K562 (cell line): ENCODE measurements at regions not wholly inside any gene's neighbourhood (a gene's known extent, or its start where the extent isn't known, plus 50 kb on each side); places are given as distances from the start of the nearest gene placed in this dataset.

Experiments used
- ATAC-seq: fragments of 200-7000 bp; cut with Tn5 transposase; 3 replicates; pipeline ENCODE4 v1.9.1; 2020; ENCODE audit warnings: moderate library complexity
- BruUV-seq: library from RNA; stranded (reverse); fragments of 400-500 nt; replicated peaks from 2 replicates; lab custom pipeline; 2021; lab: Mats Ljungman, UMichigan
- CTCF ChIA-PET: fragments of 300-600 bp; formaldehyde crosslinking; extraction: SDS; loops from one replicate; lab custom pipeline; 2021; ENCODE audit warnings: low intra/inter-chr PET ratio; lab: Yijun Ruan, JAX
- POLR2A ChIA-PET: fragments of 300-600, 350-650 bp; sonication (Branson Sonifier 250); formaldehyde crosslinking; extraction: SDS; loops from one replicate; lab custom pipeline; 2021; ENCODE audit warnings: antibody characterized with exemption, inconsistent platforms; lab: Yijun Ruan, JAX
- DNase-seq, 4 experiments: peaks; one replicate each; pipeline versions ENCODE4 v3.0.0 to v3.0.0-alpha.2; 2011 to 2018; ENCODE audit warnings: low spot score in 3 of 4, mixed read lengths in 3 of 4; ENCODE audit errors: extremely low read depth in 1 of 4
- FAIRE-seq: peaks from 2 replicates; lab custom pipeline; 2011; peaks lifted over from hg19 to GRCh38; lab: Jason Lieb, UNC
- H2AFZ ChIP-seq: 2 replicates; pipeline ENCODE4 v1.6.0; 2011; ENCODE audit warnings: low read depth, low read length, control low read depth, inconsistent platforms
- H3K27ac ChIP-seq: fragments of 200-600 bp; 3 replicates; pipeline ENCODE4 v1.8.0; 2011; ENCODE audit warnings: low read depth, mild to moderate bottlenecking, control low read depth, inconsistent platforms, low read length, moderate library complexity, mixed read lengths; ENCODE audit errors: extremely low read depth
- H3K27me3 ChIP-seq, 2 experiments: fragments of 300-600 bp in 1 of 2; 2 replicates in 1 of 2; 3 replicates in 1 of 2; pipeline versions ENCODE4 v1.6.0 to v1.8.0; 2011; ENCODE audit warnings: inconsistent platforms in 2 of 2, low read length in 2 of 2, mild to moderate bottlenecking in 1 of 2, mixed read lengths in 1 of 2, moderate library complexity in 1 of 2; ENCODE audit not compliant: control insufficient read depth in 2 of 2, insufficient read depth in 2 of 2
- H3K36me3 ChIP-seq: fragments of 300-600 bp; 3 replicates; pipeline ENCODE4 v1.8.0; 2011; ENCODE audit warnings: mild to moderate bottlenecking, low read length, inconsistent platforms; ENCODE audit not compliant: control insufficient read depth, insufficient read depth
- H3K4me1 ChIP-seq, 2 experiments: fragments of 200-600 bp in 1 of 2; replicated peaks in 1 of 2; 2 replicates in 1 of 2; 3 replicates in 1 of 2; pipeline versions ENCODE4 v1.5.1 to v1.8.0; 2011; ENCODE audit warnings: inconsistent platforms in 2 of 2, low read length in 2 of 2, mild to moderate bottlenecking in 1 of 2, mixed read lengths in 1 of 2, moderate library complexity in 1 of 2; ENCODE audit not compliant: control insufficient read depth in 2 of 2, insufficient read depth in 2 of 2
- H3K4me2 ChIP-seq: 2 replicates; pipeline ENCODE4 v1.6.1; 2011; ENCODE audit warnings: low read length, control low read depth, inconsistent platforms, mixed read lengths; ENCODE audit not compliant: insufficient read depth
- H3K4me3 ChIP-seq: fragments of 200-600 bp; sonication (generic), shearing (Covaris generic); 2 replicates; pipeline ENCODE4 v1.5.1; 2016; ENCODE audit warnings: control low read depth, inconsistent platforms
- H3K79me2 ChIP-seq: fragments of 200-600 bp; 3 replicates; pipeline ENCODE4 v1.8.0; 2011; ENCODE audit warnings: low read length, inconsistent platforms; ENCODE audit not compliant: control insufficient read depth, insufficient read depth
- H3K9ac ChIP-seq, 2 experiments: 2 replicates each; pipeline versions ENCODE4 v1.6.0 to v1.6.1; 2011; ENCODE audit warnings: low read depth in 2 of 2, low read length in 2 of 2, control low read depth in 1 of 2, inconsistent platforms in 1 of 2, mild to moderate bottlenecking in 1 of 2, mixed read lengths in 1 of 2; ENCODE audit not compliant: insufficient read depth in 1 of 2
- H3K9me1 ChIP-seq: one replicate; pipeline ENCODE4 v1.6.0; 2011; ENCODE audit warnings: inconsistent platforms, mild to moderate bottlenecking, low read length, moderate library complexity; ENCODE audit not compliant: control insufficient read depth, insufficient read depth
- H3K9me3 ChIP-seq: replicated peaks from 2 replicates; pipeline ENCODE4 v1.5.1; 2011; ENCODE audit warnings: low read depth, low read length, inconsistent platforms; ENCODE audit not compliant: control insufficient read depth, insufficient read depth
- H4K20me1 ChIP-seq: replicated peaks from 2 replicates; pipeline ENCODE4 v1.6.1; 2011; ENCODE audit warnings: low read length, inconsistent platforms, mixed read lengths; ENCODE audit not compliant: control insufficient read depth, insufficient read depth
- CC2D1A ChIP-seq: fragments of 450-650 bp; IDR thresholded peaks from 2 replicates; pipeline ENCODE4 v1.6.1; 2017; ENCODE audit warnings: mild to moderate bottlenecking
- CTCFL ChIP-seq: IDR thresholded peaks from 2 replicates; pipeline ENCODE4 v1.6.1; 2011; ENCODE audit warnings: borderline replicate concordance, low read depth, mild to moderate bottlenecking, moderate library complexity, low read length; ENCODE audit not compliant: insufficient read depth, poor library complexity, severe bottlenecking
- FOXM1 ChIP-seq, 2 experiments: fragments of 450-650 bp in 1 of 2; sonication (generic) in 1 of 2; formaldehyde crosslinking in 1 of 2; IDR thresholded peaks; 2 replicates each; pipeline versions ENCODE4 v1.6.1 to v1.9.0; 2017 to 2022; ENCODE audit warnings: low read depth in 2 of 2, mild to moderate bottlenecking in 2 of 2, missing genetic modification reagents in 1 of 2, moderate library complexity in 1 of 2
- HBP1 ChIP-seq: fragments of 450-650 bp; formaldehyde crosslinking; IDR thresholded peaks from 2 replicates; pipeline ENCODE4 v1.4.0; 2022; ENCODE audit warnings: missing genetic modification characterization
- HDAC3 ChIP-seq: fragments of 450-650 bp; IDR thresholded peaks from 2 replicates; pipeline ENCODE4 v1.6.1; 2018; ENCODE audit warnings: borderline replicate concordance, mild to moderate bottlenecking, moderate library complexity; ENCODE audit not compliant: partially characterized antibody
- NEUROD1 ChIP-seq: fragments of 150-350 bp; IDR thresholded peaks from 2 replicates; pipeline ENCODE4 v1.6.1; 2014; ENCODE audit warnings: borderline replicate concordance, low read length, low read depth; ENCODE audit not compliant: partially characterized antibody
- NR0B1 ChIP-seq: fragments of 450-650 bp; IDR thresholded peaks from one replicate; pipeline ENCODE4 v1.6.1; 2018; ENCODE audit warnings: mild to moderate bottlenecking, moderate library complexity; ENCODE audit not compliant: partially characterized antibody
- TARDBP ChIP-seq: fragments of 450-650 bp; IDR thresholded peaks from 2 replicates; pipeline ENCODE4 v1.6.1; 2016
- YY1 ChIP-seq, 3 experiments: IDR thresholded peaks; 2 replicates each; pipeline ENCODE4 v1.6.1; 2011; ENCODE audit warnings: low read length in 2 of 3, mild to moderate bottlenecking in 2 of 3, moderate library complexity in 2 of 3, borderline replicate concordance in 1 of 3, control low read depth in 1 of 3, low read depth in 1 of 3; ENCODE audit not compliant: insufficient read depth in 3 of 3, insufficient replicate concordance in 2 of 3, control insufficient read depth in 1 of 3, insufficient read length in 1 of 3; ENCODE audit errors: extremely low read depth in 1 of 3
- ZBTB43 ChIP-seq: sonication (generic); formaldehyde crosslinking; IDR thresholded peaks from 2 replicates; pipeline ENCODE4 v1.8.0; 2023; ENCODE audit warnings: mild to moderate bottlenecking, missing genetic modification reagents
- ZNF445 ChIP-seq: fragments of 250-450 bp; sonication (Bioruptor Pico); IDR thresholded peaks from 2 replicates; pipeline ENCODE4 v1.4.0; 2020; ENCODE audit warnings: low read depth, mild to moderate bottlenecking, moderate library complexity
- ZNF589 ChIP-seq: fragments of 200-800 bp; sonication (Bioruptor generic); IDR thresholded peaks from 2 replicates; pipeline ENCODE4 v1.6.1; 2016; ENCODE audit warnings: low read depth, missing genetic modification characterization, missing compliant biosample characterization
- ZNF717 ChIP-seq: fragments of 250-450 bp; sonication (Bioruptor Pico); IDR thresholded peaks from 2 replicates; pipeline ENCODE4 v1.5.0; 2021
- WGBS: fragments of 100-300 bp; shearing (Covaris generic); methylation state at CpG from one replicate; pipeline ENCODE4 v1.1.6; 2016; ENCODE audit warnings: low coverage, mixed read lengths; ENCODE audit not compliant: insufficient coverage; ENCODE audit errors: missing lambda C conversion rate; 5-methylcytosine and 5-hydroxymethylcytosine counted together
- in situ Hi-C: fragments of 300-500 bp; cut with MboI; formaldehyde crosslinking; loops from 4 replicates; pipeline ENCODE4 v1.15.0; 2018; ENCODE audit warnings: inconsistent platforms, mixed read lengths
- intact Hi-C: fragments of 100-400 bp; cut with micrococcal nuclease; formaldehyde crosslinking; loops from 2 replicates; pipeline ENCODE4 v1.14.2; 2022

- Histone ChIP-seq H2AFZ (no peak overlapping the region), H3K27ac (no peak overlapping the region), H3K9ac (no peak overlapping the region), H3K79me2 (no peaks in the 10 kb centered on the region), H3K4me3 (no peak overlapping the region), H3K9me3 (no peaks in the 10 kb centered on the region), H3K27me3 (no peaks in the 10 kb centered on the region), H3K4me2 (no peak overlapping the region), H3K36me3 (no peaks in the 10 kb centered on the region), H3K9me1 (no peaks in the 10 kb centered on the region), H3K4me1 (no peaks in the 10 kb centered on the region), H4K20me1 (no peaks in the 10 kb centered on the region)
- in situ Hi-C loops: no loop called here
- no peak for FAIRE-seq
- intact Hi-C loops: no loop called here
- WGBS: 3% methylated on average over 3 of the region's 3 CpGs
- no peak for ATAC-seq
- DNase-seq: no peak
- CTCF ChIA-PET: no interaction called here
- no TSS peak for BruUV-seq
- POLR2A ChIA-PET: interaction anchor here (0.6 kb wide), 1 partner anchor 10 kb away, joined by 3 read pairs; no protein-coding TSS in a partner anchor
- no peak for TF ChIP-seq NEUROD1
- TF ChIP-seq HBP1 (CRISPR knock-in tag): no peak
- no peak for TF ChIP-seq ZNF717 (CRISPR knock-in tag)
- no peak for TF ChIP-seq NR0B1
- no peak for TF ChIP-seq YY1 (IDR thresholded peaks at IDR 0.05; ENCODE audit: borderline replicate concordance in 1 of 3, control insufficient read depth in 1 of 3, extremely low read depth in 1 of 3, insufficient read depth in 3 of 3, insufficient read length in 1 of 3, insufficient replicate concordance in 2 of 3, low read depth in 1 of 3, low read length in 2 of 3)
- TF ChIP-seq CTCFL: no peak
- TF ChIP-seq ZNF445 (CRISPR knock-in tag): no peak
- no peak for TF ChIP-seq HDAC3
- no peak for TF ChIP-seq TARDBP
- TF ChIP-seq ZNF589 (CRISPR knock-in tag): no peak
- TF ChIP-seq ZBTB43: no peak
- no peak for TF ChIP-seq CC2D1A
- TF ChIP-seq FOXM1 (IDR thresholded peaks at IDR 0.05; ENCODE audit: low read depth): no peak
- no peak for TF ChIP-seq FOXM1 (CRISPR knock-in tag; IDR thresholded peaks at IDR 0.05; ENCODE audit: low read depth)
Measured at GRCh38 chr12:73951956-73952703, 585.5 kb upstream of the ATXN7L3B start.
